Stimulated activated naive B cell treated with anti-CD40 and anti-IgM and Interleukin-4, amounts not matched to agents 10 μg/mL and 1 μg/mL and 100 μg/mL, for 72 hours (primary cell): ENCODE measurements at regions not wholly inside any gene's neighbourhood (a gene's known extent, or its start where the extent isn't known, plus 50 kb on each side); places are given as distances from the start of the nearest gene placed in this dataset.

ENCODE experiments used
- ATAC-seq, 2 donors: fragments of 150-1000 bp; cut with Tn5 transposase; replicated peaks; 2 replicates each; pipeline ENCODE4 v1.10.0; 2021; ENCODE audit warnings: moderate library complexity in 1 of 2
- DNase-seq: peaks from one replicate; pipeline ENCODE4 v3.0.0; 2021
- H3K27ac Mint-ChIP-seq: one replicate; pipeline ENCODE4 v1.8.0; 2022; ENCODE audit warnings: mild to moderate bottlenecking, mixed read lengths
- H3K27me3 Mint-ChIP-seq, 2 donors: one replicate each; pipeline ENCODE4 v1.8.0; 2022; ENCODE audit warnings: mixed read lengths in 2 of 2
- H3K36me3 Mint-ChIP-seq, 2 donors: one replicate each; pipeline ENCODE4 v1.8.0; 2022; ENCODE audit warnings: mixed read lengths in 2 of 2, mild to moderate bottlenecking in 1 of 2
- H3K4me1 Mint-ChIP-seq, 2 donors: one replicate each; pipeline ENCODE4 v1.8.0; 2022; ENCODE audit warnings: mixed read lengths in 2 of 2, mild to moderate bottlenecking in 1 of 2
- H3K4me3 Mint-ChIP-seq, 2 donors: one replicate each; pipeline ENCODE4 v1.8.0; 2022; ENCODE audit warnings: mild to moderate bottlenecking in 2 of 2, mixed read lengths in 2 of 2, moderate library complexity in 1 of 2
- H3K9me3 Mint-ChIP-seq, 2 donors: one replicate each; pipeline ENCODE4 v1.8.0; 2022; ENCODE audit warnings: mixed read lengths in 2 of 2, mild to moderate bottlenecking in 1 of 2

DNA sequence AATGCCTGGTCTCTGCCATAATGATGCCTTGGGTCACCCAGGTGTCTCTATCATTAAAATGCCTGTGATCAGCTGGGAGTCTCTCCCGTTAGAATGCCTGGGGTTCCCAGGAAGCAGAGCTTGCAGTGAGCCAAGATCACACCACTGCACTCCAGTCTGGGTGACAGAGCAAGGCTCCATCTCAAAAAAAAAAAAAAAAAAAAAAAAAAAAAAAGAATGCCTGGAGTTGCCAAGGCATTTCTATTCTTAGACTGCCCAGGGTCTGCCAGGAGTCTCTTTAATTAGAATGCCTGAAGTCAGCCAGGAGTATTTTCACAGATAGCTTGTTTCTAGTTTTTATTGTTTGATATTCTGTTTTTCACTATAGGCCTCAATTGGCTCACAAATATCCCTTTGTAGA lies 1552.5 kb downstream of the UQCRFS1 start:
- H3K9me3 Mint-ChIP-seq: peaks cover 25 to 26% of the 10 kb centered on the region in 2 donors
- DNase-seq (no peak), ATAC-seq (no peak)
- H3K36me3 Mint-ChIP-seq: peaks cover 0 to 3% of the 10 kb centered on the region in 2 donors
- H3K4me1 Mint-ChIP-seq: no peaks in the 10 kb centered on the region
- H3K4me3 Mint-ChIP-seq: no peak overlapping the region
- no peak overlapping the region for H3K27ac Mint-ChIP-seq
- no peaks in the 10 kb centered on the region for H3K27me3 Mint-ChIP-seq

GRCh38 chr19:27657271-27658051 lies 1555.5 kb downstream of the UQCRFS1 start:
- no peak for ATAC-seq
- Mint-ChIP-seq H3K27me3 (no peaks in the 10 kb centered on the region), H3K9me3 (peaks cover 28 to 31% of the 10 kb centered on the region in 2 donors), H3K36me3 (peaks cover 0 to 3% of the 10 kb centered on the region in 2 donors), H3K27ac (no peak overlapping the region), H3K4me3 (no peak overlapping the region), H3K4me1 (no peaks in the 10 kb centered on the region)
- DNase-seq: no peak

- Mint-ChIP-seq H3K27me3 (no peaks in the 10 kb centered on the region), H3K4me3 (no peak overlapping the region), H3K36me3 (no peaks in the 10 kb centered on the region), H3K4me1 (no peaks in the 10 kb centered on the region), H3K9me3 (peaks cover 27 to 38% of the 10 kb centered on the region in 2 donors), H3K27ac (no peak overlapping the region)
- no peak for DNase-seq
- ATAC-seq: no peak
Measured at GRCh38 chr19:27654266-27654990, 1558.5 kb downstream of the UQCRFS1 start.

- H3K36me3 Mint-ChIP-seq: no peaks in the 10 kb centered on the region
- H3K4me1 Mint-ChIP-seq: no peaks in the 10 kb centered on the region
- no peaks in the 10 kb centered on the region for H3K27me3 Mint-ChIP-seq
- no peak overlapping the region for H3K27ac Mint-ChIP-seq
- H3K9me3 Mint-ChIP-seq: peaks cover 26 to 35% of the 10 kb centered on the region in 2 donors
- H3K4me3 Mint-ChIP-seq: no peak overlapping the region
- ATAC-seq (no peak), DNase-seq (no peak)
Measured at GRCh38 chr19:27652796-27653195, 1560.2 kb downstream of the UQCRFS1 start.

- Mint-ChIP-seq H3K36me3 (no peaks in the 10 kb centered on the region), H3K27ac (no peak overlapping the region), H3K4me3 (no peak overlapping the region), H3K9me3 (peaks cover 24 to 34% of the 10 kb centered on the region in 2 donors), H3K27me3 (no peaks in the 10 kb centered on the region), H3K4me1 (no peaks in the 10 kb centered on the region)
- ATAC-seq: no peak
- DNase-seq: no peak
Measured at GRCh38 chr19:27652281-27652680, 1560.7 kb downstream of the UQCRFS1 start.

DNA sequence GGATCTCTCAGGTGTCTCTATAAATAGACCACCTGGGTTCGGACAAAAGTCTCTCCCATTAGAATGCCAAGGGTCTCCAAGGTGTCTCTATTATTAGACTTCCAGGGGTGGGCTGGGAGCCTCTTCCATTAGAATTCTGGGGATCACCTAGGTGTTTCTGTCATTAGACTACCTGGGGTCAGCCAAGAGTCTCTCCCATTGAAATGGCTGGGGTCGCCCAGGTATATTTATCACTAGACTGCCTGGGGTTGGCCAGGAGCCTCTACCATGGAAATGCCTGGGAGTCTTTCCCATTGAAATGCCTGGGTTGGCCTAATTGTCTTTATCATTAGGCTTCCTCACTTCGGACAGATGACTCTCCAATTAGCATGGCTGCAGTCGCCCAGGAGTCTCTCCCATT lies 1565.5 kb downstream of the UQCRFS1 start:
- H3K27ac Mint-ChIP-seq: no peak overlapping the region
- no peaks in the 10 kb centered on the region for H3K27me3 Mint-ChIP-seq
- H3K9me3 Mint-ChIP-seq: peaks cover 14 to 17% of the 10 kb centered on the region in 2 donors
- no peaks in the 10 kb centered on the region for H3K36me3 Mint-ChIP-seq
- no peak for ATAC-seq
- H3K4me1 Mint-ChIP-seq: no peaks in the 10 kb centered on the region
- no peak overlapping the region for H3K4me3 Mint-ChIP-seq
- no peak for DNase-seq

DNA sequence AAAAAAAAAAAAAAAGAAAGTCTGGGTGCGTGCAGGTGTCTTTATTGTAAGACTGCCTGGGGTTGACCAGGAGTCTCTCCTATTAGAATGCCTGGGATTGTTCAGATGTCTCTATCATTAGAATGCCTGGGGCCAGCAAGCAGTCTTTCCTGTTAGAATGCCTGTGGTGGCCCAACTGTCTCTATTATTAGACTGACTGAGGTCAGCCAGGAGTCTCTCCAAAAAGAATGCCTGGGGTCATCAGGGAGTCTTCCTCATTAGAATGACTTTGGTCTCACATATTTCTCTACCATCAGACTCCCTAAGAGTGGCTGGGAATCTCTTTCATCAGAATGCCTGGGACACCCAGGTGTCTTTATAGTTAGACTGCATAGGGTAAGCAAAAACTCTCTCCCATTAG lies 1577.5 kb downstream of the UQCRFS1 start:
- Mint-ChIP-seq H3K27me3 (no peaks in the 10 kb centered on the region), H3K9me3 (peaks cover 5 to 16% of the 10 kb centered on the region in 2 donors), H3K4me1 (no peaks in the 10 kb centered on the region), H3K4me3 (no peak overlapping the region), H3K27ac (no peak overlapping the region), H3K36me3 (no peaks in the 10 kb centered on the region)
- no peak for ATAC-seq
- DNase-seq: no peak

DNA sequence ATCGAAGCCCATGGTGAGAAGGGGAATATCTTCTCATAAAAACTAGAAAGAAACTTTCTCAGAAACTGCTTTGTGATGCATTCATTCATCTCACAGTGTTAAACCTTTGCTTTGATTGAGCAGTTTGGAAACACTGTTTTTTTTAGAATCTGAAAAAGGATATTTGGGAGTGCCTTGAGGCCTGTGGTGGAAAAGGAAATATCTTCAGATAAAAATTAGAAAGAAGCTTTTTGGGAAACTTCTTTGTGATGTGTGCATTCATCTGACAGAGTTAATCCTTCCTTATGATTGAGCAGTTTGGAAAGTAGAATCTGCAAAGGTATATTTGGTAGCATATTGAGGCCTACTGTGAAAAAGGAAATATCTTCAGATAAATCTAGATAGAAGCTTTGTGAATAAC lies 1594.9 kb downstream of the UQCRFS1 start:
- Mint-ChIP-seq H3K4me1 (no peaks in the 10 kb centered on the region), H3K9me3 (peaks cover 32 to 49% of the 10 kb centered on the region in 2 donors), H3K36me3 (peaks cover 7 to 15% of the 10 kb centered on the region in 2 donors), H3K27me3 (no peaks in the 10 kb centered on the region), H3K27ac (no peak overlapping the region), H3K4me3 (no peak overlapping the region)
- no peak for ATAC-seq
- DNase-seq: no peak

DNA sequence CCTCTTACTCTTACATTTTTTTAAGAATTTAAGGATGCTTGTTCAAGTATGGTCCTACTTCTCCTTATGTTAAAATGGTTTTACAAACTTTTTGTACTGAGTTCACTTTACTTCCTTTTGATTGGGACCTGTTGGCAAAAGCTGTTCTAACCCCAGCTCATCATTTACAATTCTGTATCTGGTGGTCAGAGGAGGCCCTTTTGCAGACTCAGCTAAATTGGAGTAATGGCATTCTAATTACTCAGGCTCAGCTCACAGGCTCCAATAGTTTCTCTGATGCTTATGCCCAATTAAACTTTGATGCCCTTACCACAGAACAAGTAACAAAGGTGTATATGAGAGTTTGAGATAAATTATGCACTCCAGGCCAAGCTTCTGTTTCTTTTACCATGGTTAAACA lies 1632.0 kb downstream of the UQCRFS1 start:
- DNase-seq (no peak), ATAC-seq (no peak)
- Mint-ChIP-seq H3K4me3 (no peak overlapping the region), H3K4me1 (no peaks in the 10 kb centered on the region), H3K27ac (no peak overlapping the region), H3K9me3 (peaks cover 15 to 24% of the 10 kb centered on the region in 2 donors), H3K36me3 (no peaks in the 10 kb centered on the region), H3K27me3 (no peaks in the 10 kb centered on the region)
